ENCODE measurements at regions not wholly inside any gene's neighbourhood (a gene's known extent, or its start where the extent isn't known, plus 50 kb on each side); places are given as distances from the start of the nearest gene placed in this dataset.

GRCh38 chr16:25487888-25488287 is 203.9 kb upstream of the HS3ST4 start:
- no peak for TF ChIP-seq POLR2A (IDR thresholded peaks at IDR 0.05; ENCODE audit: low read depth, low read length)
- no peak for TF ChIP-seq TAF1 (IDR thresholded peaks at IDR 0.05; ENCODE audit: borderline replicate concordance, low read depth, low read length)
